Fibroblast of skin of left quadriceps (primary cell): ENCODE measurements at regions not wholly inside any gene's neighbourhood (a gene's known extent, or its start where the extent isn't known, plus 50 kb on each side); places are given as distances from the start of the nearest gene placed in this dataset.
"Not testable (repeated sequence)": the region's sequence is repeated elsewhere in the genome, so short reads cannot be mapped to it uniquely, and the experiment has no call there.

Experiments used
- DNase-seq, 2 experiments: peaks; one replicate each; pipeline ENCODE4 v3.0.0-alpha.2; 2013; ENCODE audit warnings: low read depth in 2 of 2

DNA sequence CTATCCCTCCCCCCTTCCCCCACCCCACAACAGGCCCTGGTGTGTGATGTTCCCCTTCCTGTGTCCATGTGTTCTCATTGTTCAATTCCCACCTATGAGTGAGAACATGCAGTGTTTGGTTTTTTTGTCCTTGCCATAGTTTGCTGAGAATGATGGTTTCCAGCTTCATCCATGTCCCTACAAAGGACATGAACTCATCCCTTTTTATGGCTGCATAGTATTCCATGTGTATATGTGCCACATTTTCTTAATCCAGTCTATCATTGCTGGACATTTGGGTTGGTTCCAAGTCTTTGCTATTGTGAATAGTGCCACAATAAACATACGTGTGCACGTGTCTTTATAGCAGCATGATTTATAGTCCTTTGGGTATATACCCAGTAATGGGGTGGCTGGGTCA, 52.3 kb upstream of the MAN1A2 start:
- DNase-seq = not testable (repeated sequence)

DNA sequence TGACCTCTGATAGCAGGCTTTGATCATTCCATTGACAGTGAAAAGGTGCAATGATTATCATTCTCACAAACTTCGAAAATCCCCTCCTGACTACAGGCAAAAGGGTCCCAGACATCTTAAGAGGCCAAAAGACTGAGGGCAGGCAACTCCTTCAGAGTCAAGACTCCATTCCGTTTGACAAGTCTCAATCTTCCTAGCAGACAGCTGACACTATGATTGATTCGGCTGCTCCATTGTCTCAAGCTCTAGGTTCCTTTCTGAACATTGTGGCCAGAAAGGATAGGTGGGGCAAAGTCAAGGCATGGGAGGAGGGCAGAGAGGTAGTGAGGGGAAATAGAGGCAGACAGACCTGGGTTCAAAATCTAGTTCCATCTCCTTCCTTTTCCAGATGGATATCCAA, 53.7 kb upstream of the MAN1A2 start:
- no peak for DNase-seq

DNA sequence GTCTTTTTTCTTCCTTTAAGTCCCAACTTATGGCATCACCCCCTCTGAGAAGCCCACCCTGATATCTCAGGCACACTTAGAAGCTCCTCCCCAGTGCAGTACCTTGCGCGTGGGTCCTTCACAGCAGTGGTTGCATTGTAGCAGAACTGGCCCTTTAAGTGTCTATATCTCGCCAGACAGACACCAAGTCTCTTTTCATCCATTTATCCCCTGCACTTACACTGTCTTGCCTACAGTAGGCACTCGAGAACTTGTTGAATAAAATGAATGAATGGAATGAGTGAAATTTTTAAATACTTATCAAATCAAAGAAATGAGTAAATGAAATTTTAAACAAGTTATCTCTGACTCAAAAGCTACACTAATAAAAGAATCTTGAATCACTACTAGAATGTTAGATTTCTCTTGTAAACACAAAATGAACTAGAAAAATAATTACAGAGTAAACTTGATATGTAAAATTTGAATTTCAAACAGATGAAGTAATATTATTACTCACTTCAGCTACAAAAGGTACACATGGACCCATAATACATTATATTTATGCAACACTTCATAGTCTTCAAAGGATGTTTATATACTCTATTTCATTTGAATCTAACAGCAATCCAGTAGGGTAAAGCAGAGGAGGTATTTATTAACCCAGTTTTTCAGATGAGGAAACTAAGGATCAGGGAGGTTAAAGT, 54.7 kb upstream of the MAN1A2 start:
- DNase-seq = no peak

DNA sequence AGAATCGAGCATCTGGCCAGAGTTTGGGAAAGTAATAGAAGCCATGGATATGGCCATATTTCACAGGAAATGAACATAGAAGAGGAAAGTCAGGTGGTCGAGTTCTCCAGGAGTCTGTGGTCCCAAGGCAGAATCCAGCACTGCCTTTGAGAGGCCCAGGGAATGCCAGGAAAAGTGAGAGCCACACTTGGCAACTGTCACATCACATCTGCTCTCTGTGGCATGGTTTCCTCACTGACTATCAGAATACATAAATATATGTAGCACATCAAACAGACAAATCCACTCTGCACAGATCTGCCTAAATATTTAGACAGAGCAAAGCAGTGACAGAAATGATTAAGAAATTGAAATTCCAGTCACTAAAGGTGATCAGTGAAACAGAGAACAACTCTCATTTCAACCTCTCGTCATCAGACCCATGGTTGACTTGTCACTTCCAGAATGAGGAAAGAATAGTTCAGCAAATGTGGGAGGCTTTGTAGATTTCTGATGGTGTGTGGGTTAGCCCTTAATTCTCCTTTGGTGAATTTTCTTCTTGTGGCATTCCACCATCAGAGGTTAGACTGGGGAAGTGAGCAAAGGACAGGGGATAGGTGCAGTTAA, 58.8 kb upstream of the MAN1A2 start:
- DNase-seq = no peak

DNA sequence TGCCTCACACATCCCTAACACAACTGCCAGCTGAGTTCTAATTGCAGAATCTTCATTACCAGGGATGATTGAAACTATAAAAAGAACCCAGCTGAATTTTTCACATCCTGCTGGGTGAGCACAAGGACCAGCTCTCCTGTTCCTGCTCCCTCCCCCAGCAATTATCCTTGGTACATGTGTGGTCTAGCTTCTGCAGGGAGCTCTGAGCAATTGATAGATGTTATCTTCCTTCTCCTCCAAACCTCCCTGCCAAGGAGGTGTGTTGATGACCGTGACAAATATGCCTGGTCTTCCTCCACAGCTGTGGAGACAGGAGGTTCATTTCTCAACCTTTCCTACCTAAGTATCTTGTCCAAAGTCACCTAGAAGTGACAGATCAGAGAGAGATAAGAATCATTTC, 65.3 kb upstream of the MAN1A2 start:
- no peak for DNase-seq

DNA sequence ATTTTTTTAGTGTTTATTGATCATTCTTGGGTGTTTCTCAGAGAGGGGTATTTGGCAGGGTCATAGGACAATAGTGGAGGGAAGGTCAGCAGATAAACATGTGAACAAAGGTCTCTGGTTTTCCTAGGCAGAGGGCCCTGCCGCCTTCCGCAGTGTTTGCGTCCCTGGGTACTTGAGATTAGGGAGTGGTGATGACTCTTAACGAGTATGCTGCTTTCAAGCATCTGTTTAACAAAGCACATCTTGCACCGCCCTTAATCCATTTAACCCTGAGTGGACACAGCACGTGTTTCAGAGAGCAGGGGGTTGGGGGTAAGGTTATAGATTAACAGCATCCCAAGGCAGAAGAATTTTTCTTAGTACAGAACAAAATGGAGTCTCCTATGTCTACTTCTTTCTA, 67.1 kb upstream of the MAN1A2 start:
- not testable (repeated sequence) for DNase-seq

DNA sequence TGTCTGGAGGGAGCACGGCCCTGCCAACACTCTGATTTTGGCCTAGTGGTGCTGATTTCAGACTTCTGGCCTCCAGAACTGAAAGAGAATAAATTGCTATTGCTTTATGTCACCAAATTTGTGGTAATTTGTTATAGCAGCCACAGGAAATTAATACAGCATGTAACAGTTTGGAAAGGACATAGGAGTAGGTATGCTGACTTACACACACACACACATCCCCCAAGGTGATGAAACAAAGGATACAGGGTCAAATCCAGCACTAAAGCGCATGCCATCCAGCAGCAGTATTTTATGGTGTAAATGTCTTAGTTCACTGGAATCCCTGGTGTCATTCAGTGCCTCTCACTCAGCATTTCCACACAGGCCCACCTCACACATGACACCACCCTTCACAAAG, 72.2 kb upstream of the MAN1A2 start:
- peak; percentile 26 to 32 for DNase-seq

DNA sequence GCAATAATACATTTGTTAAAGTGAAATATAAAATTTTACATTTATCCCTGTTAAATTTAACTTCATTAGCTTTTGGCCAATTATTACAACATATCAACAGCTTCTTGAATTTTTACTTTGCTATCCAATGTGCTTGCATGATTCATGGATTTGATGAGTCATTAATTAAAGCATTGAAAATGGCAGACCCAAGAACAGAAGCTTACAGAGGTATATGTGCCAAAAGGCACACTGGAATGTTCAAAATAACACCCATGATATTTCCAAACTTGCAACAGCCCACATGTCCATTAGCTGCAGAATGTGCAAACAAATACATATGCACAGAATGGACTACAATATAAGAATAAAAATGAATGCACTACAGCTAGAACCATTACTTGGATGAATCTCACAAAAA, 76.4 kb upstream of the MAN1A2 start:
- peak; percentile 9 to 11 for DNase-seq

DNA sequence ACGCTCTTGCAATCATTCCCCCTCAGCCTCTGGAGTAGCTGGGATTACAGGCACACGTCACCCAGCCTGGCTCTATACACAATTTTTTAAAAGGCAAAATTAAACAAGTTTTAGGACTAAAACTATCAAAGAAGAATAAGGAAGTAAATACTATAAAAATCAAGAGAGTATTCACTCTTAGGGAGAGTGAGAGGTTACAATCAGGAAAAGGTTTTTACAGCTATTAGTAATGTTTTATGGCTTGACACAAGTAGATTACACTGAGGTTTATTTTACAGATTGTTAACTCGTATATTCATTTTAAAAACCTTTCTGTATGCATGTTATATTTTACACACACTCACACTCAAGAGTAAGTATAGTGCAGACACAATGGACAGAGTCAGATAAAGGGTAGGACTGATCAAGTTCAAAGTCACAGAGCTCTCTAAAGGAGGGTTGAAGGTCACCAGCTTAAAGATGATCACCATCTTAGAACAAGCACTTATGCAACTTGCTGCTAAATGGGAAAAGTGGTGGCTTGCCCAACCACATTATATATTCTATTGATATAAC, 77.9 kb upstream of the MAN1A2 start:
- no peak for DNase-seq

DNA sequence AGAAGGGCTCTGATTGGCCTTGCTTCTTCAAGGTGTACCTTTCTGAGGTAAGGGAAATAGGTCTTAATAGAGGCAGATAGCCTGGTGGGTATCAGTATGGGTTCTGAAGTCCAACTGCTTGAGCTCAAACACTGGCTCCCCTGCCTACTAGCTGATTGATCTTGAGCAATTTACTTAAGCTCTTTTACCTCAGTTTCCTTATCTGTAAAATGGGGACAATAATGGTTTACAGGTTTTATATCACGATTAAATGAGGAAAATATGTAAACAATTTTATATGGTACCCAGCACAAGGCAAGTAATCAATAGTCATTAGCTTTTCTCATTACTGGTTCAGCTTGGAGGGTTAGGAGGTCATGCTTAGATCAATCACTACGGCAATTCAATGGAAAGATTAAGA, 75.8 kb upstream of the VTCN1 start:
- DNase-seq = no peak

DNA sequence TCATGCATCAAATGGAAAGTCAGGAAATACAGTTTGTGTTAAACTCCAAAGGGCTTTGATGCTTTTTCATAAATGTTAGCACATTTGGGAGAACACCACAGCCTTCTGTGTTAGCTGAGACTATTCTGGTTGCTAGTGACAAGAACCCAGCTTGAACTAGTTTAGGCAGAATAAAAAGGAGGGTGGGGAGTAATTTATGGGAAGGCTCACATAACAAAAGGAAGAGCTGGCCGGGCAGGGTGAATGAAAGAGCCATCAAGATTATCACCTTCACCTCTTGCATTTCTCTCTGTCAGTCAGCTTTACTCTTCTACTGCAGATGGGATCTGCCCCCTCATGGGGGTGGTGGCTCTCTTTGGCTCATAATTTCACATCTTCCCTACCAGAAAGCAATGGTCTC, 75.4 kb upstream of the VTCN1 start:
- no peak for DNase-seq

DNA sequence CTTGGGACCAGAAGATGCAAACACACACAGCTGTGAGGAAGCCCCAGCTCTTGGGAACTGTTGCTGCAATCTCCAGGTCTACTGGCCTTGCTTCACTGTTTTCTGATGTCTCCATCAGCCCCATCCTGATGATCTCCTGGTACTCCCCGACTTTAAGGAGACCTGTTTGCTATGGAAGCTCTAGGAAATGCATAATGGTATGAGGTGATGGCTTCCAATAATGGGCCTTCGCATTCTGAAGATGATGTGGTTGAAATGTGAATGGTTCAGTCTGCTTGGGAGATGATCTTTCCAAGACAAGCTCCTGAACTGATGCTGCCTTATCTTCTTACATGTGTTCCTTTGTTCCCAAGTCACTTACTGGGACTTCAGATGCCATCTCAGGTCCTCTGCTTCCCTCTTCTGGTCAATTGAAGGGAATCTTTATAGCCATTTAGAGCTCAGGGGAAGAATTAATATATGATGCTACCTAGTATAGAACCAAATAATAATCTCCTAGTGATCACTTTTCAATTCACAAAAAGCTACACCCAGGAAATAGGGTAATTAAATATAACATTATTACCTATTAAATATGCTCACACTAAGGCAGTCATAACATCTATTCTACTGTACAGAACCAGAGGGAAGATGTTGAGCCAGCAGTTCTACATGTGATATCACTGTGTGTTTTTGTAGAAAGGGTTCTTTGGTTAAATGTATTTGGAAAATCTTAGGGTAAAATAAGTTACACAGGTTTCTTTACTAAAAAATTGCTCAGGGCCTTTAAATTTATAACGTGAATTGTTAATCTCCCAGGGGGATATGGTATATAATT, 73.9 kb upstream of the VTCN1 start:
- DNase-seq = peak; percentile 32

DNA sequence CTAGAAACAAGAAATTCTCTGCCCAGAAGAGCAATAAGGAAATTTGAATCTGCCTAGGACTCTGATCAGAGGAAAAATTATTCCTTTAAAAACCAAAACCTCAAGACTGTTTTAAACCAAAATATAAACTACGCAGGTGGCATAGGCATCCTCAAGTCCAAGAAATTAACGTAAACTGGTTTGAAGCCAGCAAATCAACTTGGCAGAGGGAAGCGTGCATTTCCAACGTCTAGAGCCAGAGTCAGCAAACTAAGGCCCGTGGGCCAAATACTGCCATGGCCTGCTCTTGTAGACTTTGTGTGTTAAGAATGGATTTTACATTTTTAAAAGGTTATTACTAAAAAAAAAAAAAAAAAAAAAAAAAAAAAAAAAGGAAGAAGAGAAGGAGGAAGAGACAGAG, 67.8 kb upstream of the VTCN1 start:
- DNase-seq = no peak

DNA sequence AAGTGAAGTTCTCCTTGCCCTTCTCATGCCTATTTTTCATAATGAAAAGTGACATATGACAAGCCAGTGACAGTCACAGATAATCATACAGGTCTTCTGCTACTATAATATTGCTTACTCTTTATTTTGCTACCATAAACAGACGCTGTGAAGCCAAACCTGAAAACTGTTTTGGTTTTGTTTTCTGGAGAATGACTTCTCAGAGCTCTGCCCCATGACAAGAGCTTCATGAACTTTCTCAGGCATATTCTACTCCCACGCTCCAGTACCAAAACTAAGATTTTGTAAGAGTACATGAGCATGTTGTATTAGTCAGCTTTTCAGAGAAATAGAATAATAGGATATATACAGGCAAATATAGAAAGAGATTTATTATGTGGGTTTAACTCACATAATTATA, 64.3 kb upstream of the VTCN1 start:
- DNase-seq = no peak

DNA sequence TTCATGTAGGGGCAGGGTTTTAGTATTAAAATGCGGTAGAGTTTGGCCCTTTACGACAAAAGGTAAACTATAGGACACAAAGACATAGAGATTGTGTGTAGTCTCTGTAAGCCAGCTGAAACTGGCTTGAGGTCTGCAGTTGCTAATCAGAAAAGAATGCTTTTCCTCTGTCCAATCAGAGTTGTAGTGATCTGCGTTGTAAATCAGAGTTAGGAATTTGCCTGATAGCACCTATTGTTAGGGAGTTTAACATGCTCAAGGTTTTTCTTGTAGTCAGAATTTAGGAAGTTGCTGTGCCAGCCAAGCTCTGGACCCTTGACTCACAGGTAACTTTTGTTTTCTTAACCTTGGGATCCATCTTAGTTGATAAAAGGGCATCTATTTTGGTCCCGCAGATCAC, 61.2 kb upstream of the VTCN1 start:
- no peak for DNase-seq

DNA sequence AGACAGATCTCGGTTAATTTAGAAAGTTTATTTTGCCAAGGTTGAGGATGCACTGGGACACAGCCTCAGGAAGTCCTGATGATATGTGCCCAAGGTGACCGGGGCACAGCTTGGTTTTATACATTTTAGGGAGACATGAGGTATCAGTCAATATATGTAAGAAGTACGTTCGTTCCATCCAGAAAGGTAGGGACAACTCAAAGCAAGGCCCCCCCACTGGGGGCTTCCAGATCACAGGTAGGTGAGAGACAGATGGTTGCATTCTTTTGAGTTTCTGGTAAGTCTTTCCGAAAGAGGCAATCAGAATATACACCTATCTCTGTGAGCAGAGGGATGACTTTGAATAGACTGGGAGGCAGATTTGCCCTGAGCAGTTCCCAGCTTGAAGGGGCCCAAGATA, 60.4 kb upstream of the VTCN1 start:
- no peak for DNase-seq

DNA sequence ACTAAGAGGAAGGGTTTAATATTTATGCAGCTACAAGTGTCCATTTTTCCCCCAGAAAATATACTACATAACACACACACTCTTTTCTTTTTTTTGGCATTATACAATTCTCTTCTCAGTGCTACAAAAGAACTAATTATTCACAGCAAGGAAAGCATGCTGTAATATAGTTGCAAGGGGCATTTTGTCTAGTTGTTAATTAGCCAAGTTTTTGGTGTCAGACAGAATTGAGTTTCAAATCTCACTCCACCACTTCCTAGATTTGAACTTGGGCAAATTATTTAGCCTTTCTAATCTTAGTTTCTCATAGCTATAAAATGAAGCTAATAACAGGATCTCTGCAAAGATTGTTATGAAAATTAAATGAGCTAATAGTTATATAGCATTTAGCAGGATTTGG, 60.0 kb upstream of the VTCN1 start:
- no peak for DNase-seq

DNA sequence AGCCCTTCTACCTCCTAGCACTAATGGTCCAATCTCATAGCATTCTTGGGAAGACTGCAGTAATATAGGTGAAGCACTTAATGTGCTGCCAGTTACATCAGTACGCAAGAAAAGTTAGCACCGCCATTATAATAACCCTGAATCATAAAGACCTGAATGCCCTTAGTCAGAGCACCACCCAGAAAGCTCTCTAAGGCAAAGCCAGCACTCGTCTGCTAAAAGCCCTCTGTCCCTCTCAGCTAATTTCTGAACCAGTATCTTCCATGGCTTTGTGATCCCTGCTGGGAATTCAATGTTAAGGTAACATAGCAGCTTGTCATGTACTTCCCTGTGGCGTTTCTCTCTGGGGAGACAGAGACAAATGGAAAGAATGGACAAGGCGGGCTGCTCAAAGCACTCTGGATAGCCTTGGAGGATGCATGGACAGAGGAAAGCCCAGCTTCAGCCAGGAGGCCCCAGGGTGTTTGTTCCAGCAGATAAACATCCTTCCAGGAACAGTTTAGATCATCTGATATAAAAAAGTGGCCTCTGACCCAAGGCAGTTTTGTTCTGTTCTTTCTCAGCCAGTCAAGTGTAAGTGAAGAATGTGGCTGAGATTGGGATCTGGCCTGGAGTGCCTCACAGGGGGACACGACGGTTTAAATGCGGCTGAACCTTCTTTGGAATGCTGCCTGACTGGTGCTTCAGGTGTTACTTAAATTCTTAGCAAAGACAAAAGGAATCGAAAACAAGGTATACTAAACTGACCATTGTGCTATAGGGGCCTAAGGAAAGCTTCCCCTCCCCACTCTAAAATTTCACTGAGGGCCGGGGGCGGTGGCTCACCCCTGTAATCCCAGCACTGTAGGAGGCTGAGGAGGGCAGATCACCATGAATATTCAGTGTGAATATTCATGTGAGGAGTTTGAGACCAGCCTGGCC, 58.1 kb upstream of the VTCN1 start:
- DNase-seq = no peak

DNA sequence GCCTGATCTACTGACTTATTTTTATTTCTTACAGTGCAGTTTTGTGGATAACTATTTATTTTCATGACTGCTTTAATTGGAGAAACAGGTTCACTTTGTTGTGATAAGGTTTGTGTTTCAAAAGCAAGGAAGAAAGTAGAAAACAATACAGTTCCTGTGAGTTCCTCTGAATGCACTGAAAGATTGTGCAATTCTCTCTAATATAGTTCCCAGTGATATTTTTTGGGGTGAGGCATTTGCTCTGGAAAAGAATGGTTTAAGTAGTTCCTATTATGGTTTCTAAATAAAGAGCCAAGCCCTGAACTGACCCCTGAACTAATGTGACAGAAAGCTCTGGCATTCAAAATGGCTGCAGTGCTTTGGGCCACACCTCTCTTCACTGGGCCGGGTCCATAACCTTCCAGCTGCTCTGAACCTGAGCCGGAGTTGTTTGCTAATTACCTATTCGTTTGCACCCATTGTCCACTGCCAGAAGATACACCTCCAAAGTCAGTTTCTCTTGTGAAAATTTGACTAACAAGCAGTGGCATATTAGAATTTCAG, 56.6 kb upstream of the VTCN1 start:
- DNase-seq = no peak

DNA sequence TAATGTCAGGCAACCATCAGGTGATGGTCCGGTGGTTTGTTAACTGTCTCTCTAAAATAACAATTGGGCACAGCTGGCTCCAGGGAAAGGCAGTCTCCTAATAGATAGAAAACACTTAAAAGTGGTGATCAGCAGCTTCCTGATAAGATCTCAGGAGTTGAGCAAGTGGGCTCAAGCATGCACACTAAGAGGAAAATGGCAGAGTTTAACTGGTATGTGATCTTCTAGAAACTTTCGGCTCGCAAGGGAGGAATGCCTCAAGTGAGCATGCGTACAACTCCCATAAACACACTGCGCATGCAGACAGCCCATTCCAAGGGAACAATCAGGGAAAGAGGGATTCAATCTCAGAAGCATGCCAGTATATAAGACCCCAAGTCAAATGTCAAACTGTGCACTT, 52.2 kb upstream of the VTCN1 start:
- no peak for DNase-seq

DNA sequence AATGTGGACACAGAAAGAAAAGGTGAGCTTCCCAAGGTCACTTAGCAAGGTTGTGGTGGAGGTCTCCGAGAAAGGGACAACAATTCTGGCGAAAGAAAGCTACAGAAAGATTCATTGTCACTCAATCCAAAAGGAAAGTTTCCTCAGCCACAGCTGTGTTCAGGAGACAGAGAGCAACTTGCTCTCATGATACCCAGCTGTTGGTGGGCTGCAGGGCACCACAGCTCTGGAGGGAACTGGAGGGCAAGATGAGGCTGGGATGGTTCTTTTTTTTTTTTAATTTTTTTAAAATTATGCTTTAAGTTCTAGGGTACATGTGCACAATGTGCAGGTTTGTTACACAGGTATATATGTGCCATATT, 50.7 kb upstream of the VTCN1 start:
- no peak for DNase-seq
